Uterus (tissue), 2 donors: ENCODE measurements at regions not wholly inside any gene's neighbourhood (a gene's known extent, or its start where the extent isn't known, plus 50 kb on each side); places are given as distances from the start of the nearest gene placed in this dataset.

Experiments
- CTCF ChIP-seq, 4 experiments: fragments of 200-600 bp in 2 of 4; fragments of 450-650 bp in 2 of 4; sonication (generic) in 2 of 4; IDR thresholded peaks; one replicate each; pipeline ENCODE4 v1.5.1; 2016 to 2019; ENCODE audit warnings: antibody characterized with exemption in 4 of 4, mild to moderate bottlenecking in 2 of 4, moderate library complexity in 1 of 4
- POLR2A ChIP-seq, 2 donors: fragments of 450-650 bp; IDR thresholded peaks; one replicate each; pipeline ENCODE4 v1.6.1; 2016; ENCODE audit warnings: antibody characterized with exemption in 2 of 2, mild to moderate bottlenecking in 1 of 2, moderate library complexity in 1 of 2

GRCh38 chr3:176937541-176937940, 259.7 kb downstream of the TBL1XR1 start:
- no peak for TF ChIP-seq POLR2A (IDR thresholded peaks at IDR 0.05)
- TF ChIP-seq CTCF (IDR thresholded peaks at IDR 0.05), result no peak
